MM.1S (cell line): ENCODE measurements at regions not wholly inside any gene's neighbourhood (a gene's known extent, or its start where the extent isn't known, plus 50 kb on each side); places are given as distances from the start of the nearest gene placed in this dataset.
"Not testable (repeated sequence)": the region's sequence is repeated elsewhere in the genome, so short reads cannot be mapped to it uniquely, and the experiment has no call there.

Experiments used
- DNase-seq: peaks from one replicate; pipeline ENCODE4 v3.0.0-alpha.2; 2015
- H2AFZ ChIP-seq: fragments of 300-600 bp; sonication (generic); 2 replicates; pipeline ENCODE4 v1.6.0; 2016; ENCODE audit warnings: antibody characterized with exemption, low read length
- H3F3A ChIP-seq: fragments of 300-600 bp; sonication (generic); 2 replicates; pipeline ENCODE4 v1.6.1; 2016; ENCODE audit warnings: mild to moderate bottlenecking, antibody characterized with exemption, low read length, moderate library complexity, mixed read lengths; ENCODE audit not compliant: insufficient read depth
- H3K27ac ChIP-seq: fragments of 300-600 bp; sonication (generic); 2 replicates; pipeline ENCODE4 v1.5.1; 2016; ENCODE audit warnings: mild to moderate bottlenecking, low read length
- H3K27me3 ChIP-seq: fragments of 300-600 bp; sonication (generic); replicated peaks from 2 replicates; pipeline ENCODE4 v1.6.0; 2016; ENCODE audit warnings: low read length; ENCODE audit not compliant: insufficient read depth
- H3K36me3 ChIP-seq: fragments of 300-600 bp; sonication (generic); replicated peaks from 2 replicates; pipeline ENCODE4 v1.6.1; 2016; ENCODE audit warnings: mild to moderate bottlenecking, low read length, mixed read lengths; ENCODE audit not compliant: insufficient read depth
- H3K4me1 ChIP-seq: fragments of 300-600 bp; sonication (generic); 2 replicates; pipeline ENCODE4 v1.6.1; 2016; ENCODE audit warnings: low read length, mixed read lengths
- H3K4me2 ChIP-seq: fragments of 300-600 bp; sonication (generic); 2 replicates; pipeline ENCODE4 v1.6.0; 2016; ENCODE audit warnings: low read depth, low read length
- H3K4me3 ChIP-seq: fragments of 300-600 bp; sonication (generic); 2 replicates; pipeline ENCODE4 v1.5.1; 2016; ENCODE audit warnings: low read length, mixed read lengths
- H3K79me2 ChIP-seq: fragments of 300-600 bp; sonication (generic); 2 replicates; pipeline ENCODE4 v1.6.1; 2016; ENCODE audit warnings: mixed run types, low read length, mixed read lengths
- H3K9ac ChIP-seq: fragments of 300-600 bp; sonication (generic); 2 replicates; pipeline ENCODE4 v1.6.1; 2016; ENCODE audit warnings: low read length, mixed read lengths
- H3K9me2 ChIP-seq: fragments of 300-600 bp; sonication (generic); replicated peaks from 2 replicates; pipeline ENCODE4 v1.6.1; 2016; ENCODE audit warnings: mild to moderate bottlenecking, low read length, mixed read lengths; ENCODE audit not compliant: insufficient read depth
- H3K9me3 ChIP-seq: fragments of 300-600 bp; sonication (generic); replicated peaks from 2 replicates; pipeline ENCODE4 v1.6.1; 2016; ENCODE audit warnings: mild to moderate bottlenecking, low read length, mixed read lengths; ENCODE audit not compliant: insufficient read depth
- H4K20me1 ChIP-seq: fragments of 300-600 bp; sonication (generic); 2 replicates; pipeline ENCODE4 v1.6.1; 2016; ENCODE audit warnings: mild to moderate bottlenecking, low read length, moderate library complexity, mixed read lengths; ENCODE audit not compliant: insufficient read depth
- EZH2 ChIP-seq: fragments of 300-600 bp; sonication (generic); optimal IDR thresholded peaks from 2 replicates; pipeline ENCODE3; 2017; ENCODE audit warnings: low read depth, mild to moderate bottlenecking, antibody characterized with exemption, low read length, mixed read lengths
- EZH2phosphoT487 ChIP-seq: fragments of 300-600 bp; sonication (generic); IDR thresholded peaks from 2 replicates; pipeline ENCODE4 v1.6.1; 2018; ENCODE audit warnings: antibody characterized with exemption, low read length
- TF ChIP-seq, protein P1 (sequence below): fragments of 300-600 bp; sonication (generic); IDR thresholded peaks from 2 replicates; pipeline ENCODE4 v1.5.1; 2016; ENCODE audit warnings: antibody characterized with exemption, low read length, mixed read lengths

DNA sequence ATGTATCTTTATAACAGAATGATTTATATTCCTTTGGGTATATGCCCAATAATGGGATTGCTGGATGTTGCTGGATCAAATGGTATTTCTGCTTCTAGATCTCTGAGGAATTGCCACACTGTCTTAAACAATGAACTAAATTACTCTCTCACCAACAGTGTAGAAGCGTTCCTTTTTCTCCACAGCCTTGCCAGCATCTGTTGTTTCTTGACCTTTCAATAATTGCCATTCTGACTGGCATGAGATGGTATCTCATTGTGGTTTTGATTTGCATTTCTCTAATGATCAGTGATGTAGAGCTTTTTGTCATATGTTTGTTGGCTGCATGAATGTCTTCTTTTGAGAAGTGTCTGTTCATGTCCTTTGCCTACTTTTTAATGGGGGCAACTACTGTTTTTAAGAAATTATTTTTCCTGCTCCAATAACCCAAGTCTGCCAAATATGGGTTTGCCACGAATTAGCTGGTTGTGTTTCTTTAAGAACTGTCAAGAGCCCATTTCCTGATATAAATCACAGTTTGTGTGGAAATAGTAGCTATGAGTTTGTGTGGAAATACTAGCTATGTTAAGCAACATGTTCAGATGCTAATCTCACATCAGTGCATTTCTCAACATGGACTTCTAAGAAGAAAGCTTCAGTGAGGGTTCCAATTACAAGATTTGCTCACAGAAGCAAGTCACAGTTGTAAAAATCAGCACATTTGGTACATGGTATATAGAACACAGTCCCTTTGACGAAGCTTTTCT, 259.4 kb downstream of the ANAPC1 start:
- Histone ChIP-seq H3K4me2 (no peak overlapping the region), H3K4me3 (no peak overlapping the region), H3K9me2 (no peaks in the 10 kb centered on the region), H2AFZ (no peak overlapping the region), H3K79me2 (no peaks in the 10 kb centered on the region), H3K9me3 (no peaks in the 10 kb centered on the region), H3K4me1 (0 out of 2 replicates have a peak, but pooled peaks cover 4% of the 10 kb centered on the region), H3K27me3 (no peaks in the 10 kb centered on the region), H3K36me3 (no peaks in the 10 kb centered on the region), H3K27ac (no peak overlapping the region), H3K9ac (no peak overlapping the region), H4K20me1 (no peaks in the 10 kb centered on the region), H3F3A (no peaks in the 10 kb centered on the region)
- no peak for TF ChIP-seq EZH2
- TF ChIP-seq EZH2phosphoT487: no peak
- TF ChIP-seq, protein P1, sequence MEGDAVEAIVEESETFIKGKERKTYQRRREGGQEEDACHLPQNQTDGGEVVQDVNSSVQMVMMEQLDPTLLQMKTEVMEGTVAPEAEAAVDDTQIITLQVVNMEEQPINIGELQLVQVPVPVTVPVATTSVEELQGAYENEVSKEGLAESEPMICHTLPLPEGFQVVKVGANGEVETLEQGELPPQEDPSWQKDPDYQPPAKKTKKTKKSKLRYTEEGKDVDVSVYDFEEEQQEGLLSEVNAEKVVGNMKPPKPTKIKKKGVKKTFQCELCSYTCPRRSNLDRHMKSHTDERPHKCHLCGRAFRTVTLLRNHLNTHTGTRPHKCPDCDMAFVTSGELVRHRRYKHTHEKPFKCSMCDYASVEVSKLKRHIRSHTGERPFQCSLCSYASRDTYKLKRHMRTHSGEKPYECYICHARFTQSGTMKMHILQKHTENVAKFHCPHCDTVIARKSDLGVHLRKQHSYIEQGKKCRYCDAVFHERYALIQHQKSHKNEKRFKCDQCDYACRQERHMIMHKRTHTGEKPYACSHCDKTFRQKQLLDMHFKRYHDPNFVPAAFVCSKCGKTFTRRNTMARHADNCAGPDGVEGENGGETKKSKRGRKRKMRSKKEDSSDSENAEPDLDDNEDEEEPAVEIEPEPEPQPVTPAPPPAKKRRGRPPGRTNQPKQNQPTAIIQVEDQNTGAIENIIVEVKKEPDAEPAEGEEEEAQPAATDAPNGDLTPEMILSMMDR: no peak
- no peak for DNase-seq

DNA sequence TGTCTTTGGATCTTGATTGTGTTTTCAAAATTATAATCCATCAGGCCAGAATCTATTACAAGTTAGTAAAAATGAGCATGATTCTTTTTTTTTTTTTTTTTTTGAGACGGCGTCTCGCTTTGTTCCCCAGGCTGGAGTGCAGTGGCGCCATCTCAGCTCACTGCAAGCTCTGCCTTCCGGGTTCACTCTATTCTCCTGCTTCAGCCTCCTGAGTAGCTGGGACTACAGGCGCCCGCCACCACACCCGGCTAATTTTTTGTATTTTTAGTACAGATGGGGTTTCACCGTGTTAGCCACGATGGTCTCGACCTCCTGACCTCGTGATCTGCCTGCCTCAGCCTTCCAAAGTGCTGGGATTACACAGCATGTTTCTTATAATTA, 258.8 kb downstream of the ANAPC1 start:
- not testable (repeated sequence) for H2AFZ ChIP-seq

DNA sequence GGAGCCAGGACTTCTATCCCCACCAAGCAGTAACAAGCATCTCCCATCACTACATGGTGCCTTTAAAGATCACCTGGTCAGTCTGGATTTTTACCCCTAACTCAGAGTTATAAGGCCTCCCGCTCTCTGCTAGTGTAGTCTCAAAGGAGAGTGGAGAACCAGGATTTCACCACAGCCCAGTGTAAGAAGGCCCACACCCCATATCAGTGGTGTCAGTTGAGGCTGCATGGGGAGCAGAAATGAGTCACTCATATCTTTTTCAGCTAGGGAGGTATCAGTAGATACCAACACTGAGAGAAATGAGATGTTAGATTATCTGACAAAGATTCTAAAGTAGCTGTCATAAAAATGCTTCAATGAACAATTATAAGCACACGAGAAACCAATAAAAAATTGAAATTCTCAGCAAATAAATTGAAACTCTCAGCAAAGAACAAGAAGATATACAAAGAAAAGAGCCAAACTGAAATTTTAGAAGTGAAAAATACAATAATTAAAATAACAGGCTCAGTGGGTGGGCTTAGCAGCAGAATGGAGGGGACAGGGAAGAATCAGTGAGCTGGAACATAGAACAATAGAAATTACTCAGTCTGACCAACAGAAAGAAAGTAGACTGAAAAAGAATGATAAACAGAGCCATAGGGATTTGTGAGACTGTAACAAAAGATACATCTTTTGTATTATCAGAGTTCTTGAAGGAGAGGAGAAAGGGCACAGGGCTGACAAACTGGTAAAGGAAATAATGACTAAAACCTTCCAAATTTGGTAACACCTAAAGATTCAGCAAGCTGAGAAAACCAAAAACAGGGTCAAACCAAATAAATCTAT, 257.7 kb downstream of the ANAPC1 start:
- TF ChIP-seq EZH2phosphoT487 (no peak), EZH2 (no peak)
- TF ChIP-seq, protein P1: no peak
- no peaks in the 10 kb centered on the region for H3K27me3 ChIP-seq
- no peaks in the 10 kb centered on the region for H4K20me1 ChIP-seq
- H3K9me2 ChIP-seq: no peaks in the 10 kb centered on the region
- H3K4me3 ChIP-seq: no peak overlapping the region
- H3K9me3 ChIP-seq: no peaks in the 10 kb centered on the region
- H3K79me2 ChIP-seq: no peaks in the 10 kb centered on the region
- H3K4me2 ChIP-seq: no peak overlapping the region
- no peak overlapping the region for H3K27ac ChIP-seq
- no peak for DNase-seq
- no peak overlapping the region for H3K9ac ChIP-seq
- no peak overlapping the region for H2AFZ ChIP-seq
- H3K36me3 ChIP-seq: no peaks in the 10 kb centered on the region
- no peaks in the 10 kb centered on the region for H3F3A ChIP-seq
- H3K4me1 ChIP-seq: no peaks in the 10 kb centered on the region

More for the DNA sequence above, 258.8 kb downstream of the ANAPC1 start:
- H3K9me3 ChIP-seq, H3K27me3 ChIP-seq, DNase-seq, H3K4me3 ChIP-seq, H3K9ac ChIP-seq, H3K36me3 ChIP-seq, H3K9me2 ChIP-seq, H3K4me1 ChIP-seq, H3F3A ChIP-seq, H3K27ac ChIP-seq, H3K79me2 ChIP-seq, H4K20me1 ChIP-seq, H3K4me2 ChIP-seq: not testable (repeated sequence)

DNA sequence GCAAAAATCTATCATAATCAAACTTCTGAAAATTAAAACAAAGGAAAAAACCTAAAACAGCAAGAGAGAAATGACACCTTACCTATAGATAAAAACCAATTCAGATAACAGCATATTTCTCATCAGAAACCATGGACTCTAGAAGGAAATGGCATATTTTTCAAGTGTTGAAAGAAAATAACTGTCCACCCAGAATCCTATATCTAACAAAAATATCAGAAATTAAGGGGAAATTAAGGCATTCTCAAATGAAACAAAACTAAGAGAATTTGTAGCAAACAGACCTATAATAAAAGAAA, 257.2 kb downstream of the ANAPC1 start:
- Histone ChIP-seq H3K4me3 (no peak overlapping the region), H3K4me1 (no peaks in the 10 kb centered on the region), H3K9ac (no peak overlapping the region), H3K27ac (no peak overlapping the region), H3K4me2 (no peak overlapping the region), H3K79me2 (no peaks in the 10 kb centered on the region), H2AFZ (no peak overlapping the region), H3F3A (no peaks in the 10 kb centered on the region), H4K20me1 (no peaks in the 10 kb centered on the region), H3K27me3 (no peaks in the 10 kb centered on the region), H3K36me3 (no peaks in the 10 kb centered on the region), H3K9me3 (no peaks in the 10 kb centered on the region), H3K9me2 (no peaks in the 10 kb centered on the region)
- no peak for DNase-seq
- TF ChIP-seq, protein P1: no peak
- no peak for TF ChIP-seq EZH2
- TF ChIP-seq EZH2phosphoT487: no peak
